ENCODE measurements at regions not wholly inside any gene's neighbourhood (a gene's known extent, or its start where the extent isn't known, plus 50 kb on each side); places are given as distances from the start of the nearest gene placed in this dataset.

- TF ChIP-seq CTCF (IDR thresholded peaks at IDR 0.05; ENCODE audit: low read depth, low read length) = no peak
- no peak for DNase-seq (ENCODE audit: extremely low read depth, low read depth)
Observed at GRCh38 chr13:111469450-111469849, 149.0 kb downstream of the TEX29 start.

- no peak for DNase-seq (ENCODE audit: extremely low read depth, low read depth)
- no peak for TF ChIP-seq CTCF (IDR thresholded peaks at IDR 0.05; ENCODE audit: low read depth, low read length)
Observed at GRCh38 chr13:111469916-111470506, 149.6 kb downstream of the TEX29 start.

DNA sequence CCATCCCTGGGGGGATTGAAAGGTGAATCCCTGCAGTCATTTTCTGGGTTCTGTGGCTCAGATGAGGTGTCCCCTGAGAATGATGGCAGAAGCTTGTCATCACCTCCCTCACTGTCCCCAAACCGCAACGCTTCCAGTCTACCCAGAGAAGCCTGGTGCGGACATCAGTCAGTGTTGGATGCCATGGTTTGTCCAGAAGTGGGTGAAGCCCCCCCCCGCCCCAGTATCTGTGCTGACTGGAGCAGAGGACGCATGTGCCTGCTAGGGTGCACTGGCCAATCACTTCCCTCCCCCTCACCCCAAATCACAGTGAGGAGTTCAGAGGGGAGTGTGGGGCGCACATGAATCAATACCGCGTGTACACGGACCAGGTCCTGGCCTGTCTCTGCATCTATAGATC lies 150.5 kb downstream of the TEX29 start:
- no peak for TF ChIP-seq CTCF (IDR thresholded peaks at IDR 0.05; ENCODE audit: low read depth, low read length)

GRCh38 chr13:111472083-111472482 lies 151.6 kb downstream of the TEX29 start:
- TF ChIP-seq CTCF (IDR thresholded peaks at IDR 0.05; ENCODE audit: low read depth, low read length) = no peak
- DNase-seq (ENCODE audit: extremely low read depth, low read depth) = no peak

More for the DNA sequence above, 150.5 kb downstream of the TEX29 start:
- DNase-seq (ENCODE audit: extremely low read depth, low read depth) = no peak

DNA sequence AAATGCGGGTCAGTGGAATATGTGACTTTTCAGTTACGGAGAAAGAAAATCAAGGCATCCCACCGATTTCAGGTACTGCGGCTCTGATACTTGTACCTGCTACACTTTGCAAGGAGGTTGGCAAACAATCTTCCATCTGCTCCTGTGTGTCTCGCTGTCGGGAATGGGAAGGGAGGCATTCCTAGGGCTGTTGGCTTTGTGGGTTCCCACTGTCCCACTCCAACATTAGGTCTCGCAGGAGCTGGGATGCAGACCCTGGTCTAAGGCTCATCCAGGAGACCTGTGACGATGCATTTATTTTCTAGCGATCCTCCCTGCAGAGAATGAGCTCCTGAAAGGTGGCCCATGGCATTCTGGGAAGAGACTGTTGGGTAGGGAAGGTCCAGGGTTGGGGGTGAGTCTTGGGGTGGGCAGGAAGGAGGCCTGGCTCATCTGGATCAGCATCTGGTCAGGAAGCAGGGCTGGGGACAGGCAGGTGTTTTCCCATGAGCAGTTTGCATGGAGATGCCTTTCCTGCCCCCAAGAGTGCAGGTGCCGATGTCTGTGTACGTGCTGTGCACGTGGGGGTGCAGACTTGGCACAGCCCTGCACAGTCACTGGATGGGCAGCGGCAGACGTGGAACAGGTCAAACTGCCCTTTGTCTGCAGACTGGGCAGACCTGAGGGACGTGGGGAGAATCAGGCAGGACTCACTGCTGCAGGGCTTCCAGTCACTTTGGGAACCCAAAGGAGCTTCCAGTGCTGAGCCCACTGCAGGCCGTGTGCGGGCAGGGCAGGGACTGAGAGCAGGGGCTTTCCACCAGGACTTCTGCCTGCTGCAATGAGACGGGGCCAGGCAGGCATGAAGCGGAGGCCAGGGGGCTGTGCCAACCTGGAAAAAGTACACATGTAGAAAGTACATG lies 152.4 kb downstream of the TEX29 start:
- no peak for TF ChIP-seq CTCF (IDR thresholded peaks at IDR 0.05; ENCODE audit: low read depth, low read length)
- no peak for DNase-seq (ENCODE audit: extremely low read depth, low read depth)

DNA sequence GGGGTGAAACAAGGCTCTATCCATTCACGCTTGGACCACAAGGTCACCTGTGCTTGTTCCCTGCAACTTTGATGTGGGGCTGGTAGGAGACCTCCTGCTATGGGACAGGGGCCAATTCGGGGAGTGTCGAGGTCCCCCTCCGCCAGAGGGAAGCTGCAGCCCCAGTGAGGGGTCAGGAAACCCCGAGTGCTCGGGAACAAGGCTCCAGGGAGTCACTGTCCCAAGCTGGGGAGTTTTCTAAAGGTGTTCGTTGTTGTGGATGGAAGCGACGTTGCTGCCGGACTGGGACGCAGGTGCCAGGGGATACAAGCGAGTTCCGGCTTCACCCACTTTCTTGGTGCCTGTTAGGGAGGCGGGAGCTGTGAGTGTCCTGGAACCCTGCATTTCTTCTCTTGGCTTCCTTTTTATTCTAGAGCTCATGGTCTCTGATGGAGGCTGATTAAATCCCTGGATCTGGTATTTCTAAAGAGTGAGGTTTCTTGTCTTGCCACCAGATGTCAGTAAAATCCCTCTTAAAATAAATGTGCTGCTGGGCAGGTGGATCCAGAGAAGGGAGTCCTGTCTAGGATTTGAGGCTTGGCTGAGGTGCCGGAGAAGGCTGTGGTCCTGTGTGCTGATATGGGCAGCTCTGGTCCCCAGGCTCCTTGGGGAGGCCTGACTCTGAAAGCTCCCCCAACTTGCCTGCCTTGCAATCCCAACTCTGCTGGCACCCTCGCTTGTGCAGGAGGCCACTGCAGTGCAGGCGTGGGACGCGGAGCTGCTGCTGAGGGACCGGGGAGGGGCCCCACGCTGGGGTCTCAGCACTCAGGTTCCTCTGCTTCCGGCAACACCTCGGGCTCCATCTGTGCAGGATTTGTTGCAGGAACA lies 153.9 kb downstream of the TEX29 start:
- TF ChIP-seq CTCF (IDR thresholded peaks at IDR 0.05; ENCODE audit: low read depth, low read length) = peak; percentile 37
- DNase-seq (ENCODE audit: extremely low read depth, low read depth) = no peak
